A673 (cell line): ENCODE measurements at regions not wholly inside any gene's neighbourhood (a gene's known extent, or its start where the extent isn't known, plus 50 kb on each side); places are given as distances from the start of the nearest gene placed in this dataset.

ENCODE experiments used
- BruUV-seq: library from RNA; stranded (reverse); fragments of 400-500 nt; replicated peaks from 2 replicates; lab custom pipeline; 2021; lab: Mats Ljungman, UMichigan
- CTCF ChIA-PET: fragments of 300-600 bp; sonication (Branson Sonifier 250); formaldehyde crosslinking; loops from one replicate; lab custom pipeline; 2022; ENCODE audit warnings: antibody characterized with exemption; lab: Charles Lee
- POLR2A ChIA-PET: fragments of 300-600 bp; sonication (Branson Sonifier 250); formaldehyde crosslinking; loops from one replicate; lab custom pipeline; 2022; ENCODE audit warnings: antibody characterized with exemption; ENCODE audit not compliant: low non-redundant PET; lab: Charles Lee
- DNase-seq: peaks from one replicate; pipeline ENCODE4 v3.0.0-alpha.2; 2015; ENCODE audit warnings: low spot score
- H3K27ac ChIP-seq: fragments of 200-600 bp; sonication (generic); 2 replicates; pipeline ENCODE4 v1.5.1; 2016; ENCODE audit warnings: mixed run types, low read depth, mild to moderate bottlenecking, mixed read lengths, antibody characterized with exemption, low read length; ENCODE audit not compliant: poor library complexity, severe bottlenecking
- H3K27me3 ChIP-seq: fragments of 200-600 bp; sonication (generic); replicated peaks from 2 replicates; pipeline ENCODE4 v1.6.1; 2017; ENCODE audit warnings: mixed run types, low read depth, mild to moderate bottlenecking, mixed read lengths, antibody characterized with exemption, low read length; ENCODE audit not compliant: insufficient read depth, poor library complexity
- H3K36me3 ChIP-seq: fragments of 200-600 bp; sonication (generic); 2 replicates; pipeline ENCODE4 v1.6.1; 2016; ENCODE audit warnings: mixed run types, mild to moderate bottlenecking, mixed read lengths, antibody characterized with exemption, low read length; ENCODE audit not compliant: insufficient read depth, poor library complexity, severe bottlenecking
- H3K4me1 ChIP-seq: fragments of 200-600 bp; sonication (generic); 2 replicates; pipeline ENCODE4 v1.6.1; 2017; ENCODE audit warnings: mixed run types, mild to moderate bottlenecking, mixed read lengths, antibody characterized with exemption, low read length; ENCODE audit not compliant: insufficient read depth, poor library complexity, severe bottlenecking
- H3K4me3 ChIP-seq: fragments of 200-600 bp; sonication (generic); 2 replicates; pipeline ENCODE4 v1.5.1; 2016; ENCODE audit warnings: low read depth, mixed run types, mild to moderate bottlenecking, mixed read lengths, low read length; ENCODE audit not compliant: poor library complexity, severe bottlenecking
- H3K9me3 ChIP-seq: fragments of 200-600 bp; sonication (generic); 2 replicates; pipeline ENCODE4 v1.6.1; 2016; ENCODE audit warnings: mixed run types, low read depth, mild to moderate bottlenecking, mixed read lengths, antibody characterized with exemption, low read length; ENCODE audit not compliant: poor library complexity, severe bottlenecking
- EZH2 ChIP-seq: fragments of 200-600 bp; sonication (generic); IDR thresholded peaks from 2 replicates; pipeline ENCODE4 v1.6.1; 2017; ENCODE audit warnings: borderline replicate concordance, low read depth, mild to moderate bottlenecking, mixed read lengths, antibody characterized with exemption, low read length; ENCODE audit not compliant: poor library complexity, severe bottlenecking
- intact Hi-C: fragments of 100-400 bp; cut with micrococcal nuclease; formaldehyde crosslinking; loops from one replicate; pipeline ENCODE4 v1.10.0; 2022; ENCODE audit not compliant: unreplicated experiment
- TF ChIP-seq, protein P1 (sequence below): fragments of 300-800, 200-600 bp; sonication (generic); conservative IDR thresholded peaks from 2 replicates; pipeline ENCODE4 v1.5.1; 2017; ENCODE audit warnings: low read depth, mild to moderate bottlenecking, antibody characterized with exemption, low read length, moderate library complexity, mixed read lengths

DNA sequence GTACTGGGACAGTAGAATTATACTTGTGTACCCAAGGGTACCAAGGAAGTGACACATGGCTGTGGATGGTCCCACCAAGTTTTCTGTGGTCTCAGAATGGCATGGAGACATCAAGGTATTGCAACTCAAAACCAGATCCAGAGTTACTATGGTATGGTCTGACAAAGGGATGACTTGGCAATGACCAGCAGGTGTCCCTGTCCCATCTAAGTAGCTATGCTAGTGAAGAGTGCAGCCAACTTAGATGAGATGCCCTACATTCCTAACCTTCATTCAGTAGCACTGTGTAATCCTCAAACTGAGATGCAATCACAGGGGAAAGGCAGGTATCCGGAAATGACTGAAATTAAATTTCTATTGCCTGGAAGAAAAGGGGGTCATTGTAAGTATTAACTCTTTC is 188.7 kb upstream of the TMEM260 start:
- H3K4me1 ChIP-seq = no peaks in the 10 kb centered on the region
- BruUV-seq = no TSS peak
- DNase-seq = peak; percentile 17
- intact Hi-C loops = no loop called here
- ChIA-PET CTCF (no interaction called here), POLR2A (no interaction called here)
- H3K36me3 ChIP-seq = no peaks in the 10 kb centered on the region
- H3K9me3 ChIP-seq = peaks cover 4% of the 10 kb centered on the region
- no peaks in the 10 kb centered on the region for H3K27me3 ChIP-seq
- no peak overlapping the region for H3K4me3 ChIP-seq
- H3K27ac ChIP-seq = no peak overlapping the region
- TF ChIP-seq EZH2 = no peak
- TF ChIP-seq, protein P1, sequence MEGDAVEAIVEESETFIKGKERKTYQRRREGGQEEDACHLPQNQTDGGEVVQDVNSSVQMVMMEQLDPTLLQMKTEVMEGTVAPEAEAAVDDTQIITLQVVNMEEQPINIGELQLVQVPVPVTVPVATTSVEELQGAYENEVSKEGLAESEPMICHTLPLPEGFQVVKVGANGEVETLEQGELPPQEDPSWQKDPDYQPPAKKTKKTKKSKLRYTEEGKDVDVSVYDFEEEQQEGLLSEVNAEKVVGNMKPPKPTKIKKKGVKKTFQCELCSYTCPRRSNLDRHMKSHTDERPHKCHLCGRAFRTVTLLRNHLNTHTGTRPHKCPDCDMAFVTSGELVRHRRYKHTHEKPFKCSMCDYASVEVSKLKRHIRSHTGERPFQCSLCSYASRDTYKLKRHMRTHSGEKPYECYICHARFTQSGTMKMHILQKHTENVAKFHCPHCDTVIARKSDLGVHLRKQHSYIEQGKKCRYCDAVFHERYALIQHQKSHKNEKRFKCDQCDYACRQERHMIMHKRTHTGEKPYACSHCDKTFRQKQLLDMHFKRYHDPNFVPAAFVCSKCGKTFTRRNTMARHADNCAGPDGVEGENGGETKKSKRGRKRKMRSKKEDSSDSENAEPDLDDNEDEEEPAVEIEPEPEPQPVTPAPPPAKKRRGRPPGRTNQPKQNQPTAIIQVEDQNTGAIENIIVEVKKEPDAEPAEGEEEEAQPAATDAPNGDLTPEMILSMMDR = peak; percentile 37; the same call in 1 of the 2 replicates

DNA sequence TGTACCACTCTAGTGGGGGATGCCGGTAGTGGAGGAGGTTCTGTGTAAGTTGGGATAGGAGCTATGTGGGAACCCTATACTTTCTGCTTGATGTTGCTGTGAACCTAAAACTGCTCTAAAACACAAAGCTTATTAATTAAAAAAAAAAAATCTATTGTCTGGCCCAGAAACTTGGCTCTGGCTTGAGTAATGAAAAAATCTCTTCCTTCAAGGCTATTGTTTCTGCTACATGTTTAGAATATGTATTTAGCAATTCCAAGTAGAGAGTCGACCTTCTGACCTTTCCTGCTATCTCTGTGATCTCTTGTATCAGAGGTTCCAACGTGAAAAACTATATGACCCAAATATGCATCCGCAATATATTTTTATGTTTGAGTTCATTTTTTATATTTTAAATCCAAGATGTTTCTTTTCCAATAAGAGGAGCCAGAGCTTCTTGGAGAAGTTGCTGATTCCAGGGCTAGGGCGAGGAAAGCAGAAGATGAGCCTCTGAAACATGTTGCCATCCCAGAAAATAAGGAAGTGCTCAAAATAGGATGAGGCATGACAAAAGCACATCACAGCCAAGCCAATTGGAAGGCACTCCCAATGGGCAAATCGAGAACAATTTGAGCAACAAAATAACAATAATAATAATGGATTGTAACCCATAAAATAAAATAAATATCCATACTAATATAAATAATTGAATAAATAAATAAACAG is 184.6 kb upstream of the TMEM260 start:
- no peak overlapping the region for H3K27ac ChIP-seq
- no peaks in the 10 kb centered on the region for H3K36me3 ChIP-seq
- no peaks in the 10 kb centered on the region for H3K4me1 ChIP-seq
- intact Hi-C loops = no loop called here
- H3K9me3 ChIP-seq = no peaks in the 10 kb centered on the region
- TF ChIP-seq, protein P1 = no peak
- TF ChIP-seq EZH2 = no peak
- ChIA-PET POLR2A (interaction anchor here (0.6 kb wide), 2 partner anchors 29 to 770 kb away, joined by 3 to 4 read pairs; no protein-coding TSS in a partner anchor), CTCF (interaction anchor here (0.6 kb wide), 1 partner anchor 79 kb away, joined by 3 read pairs; no protein-coding TSS in a partner anchor)
- no peak overlapping the region for H3K4me3 ChIP-seq
- BruUV-seq = no TSS peak
- no peaks in the 10 kb centered on the region for H3K27me3 ChIP-seq
- no peak for DNase-seq

DNA sequence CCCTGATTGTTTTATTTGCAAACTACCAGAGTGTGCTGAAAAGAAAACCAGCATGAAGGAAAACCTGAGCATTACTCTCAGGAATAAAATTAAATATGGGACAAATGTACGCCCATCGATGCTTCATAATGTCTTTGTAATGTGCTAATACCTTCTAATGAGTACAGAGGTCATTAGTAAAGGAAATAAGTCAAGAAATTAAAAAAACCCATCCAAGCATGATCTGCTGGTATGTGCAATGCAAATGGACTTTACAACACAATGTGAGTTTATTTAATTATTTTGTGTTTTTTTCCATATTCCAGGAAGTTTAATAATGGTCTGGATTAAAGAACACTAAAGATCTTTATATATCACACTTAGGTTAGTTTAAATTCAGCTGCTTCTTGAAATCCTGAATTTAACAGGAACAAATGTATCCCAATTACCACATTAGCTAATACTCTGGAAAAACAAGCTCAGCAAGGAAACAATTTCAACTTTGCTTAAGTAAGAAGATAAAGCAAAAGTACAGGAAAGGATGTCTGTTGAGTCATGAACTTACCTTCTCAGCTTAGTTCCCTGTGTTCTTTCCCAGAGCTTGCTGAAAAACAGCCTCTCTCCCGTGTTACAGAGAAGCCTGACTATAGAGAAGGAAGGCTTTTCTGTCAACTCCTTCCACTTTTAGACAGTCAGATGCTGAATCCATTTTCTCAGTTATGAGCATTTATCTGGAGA is 179.3 kb upstream of the TMEM260 start:
- POLR2A ChIA-PET = no interaction called here
- DNase-seq = no peak
- Histone ChIP-seq H3K27me3 (no peaks in the 10 kb centered on the region), H3K4me1 (no peaks in the 10 kb centered on the region), H3K27ac (no peak overlapping the region), H3K9me3 (no peaks in the 10 kb centered on the region), H3K4me3 (no peak overlapping the region), H3K36me3 (no peaks in the 10 kb centered on the region)
- intact Hi-C loops = no loop called here
- CTCF ChIA-PET = no interaction called here
- TF ChIP-seq EZH2 = no peak
- TF ChIP-seq, protein P1 = no peak
- no TSS peak for BruUV-seq
